GM19035 (cell line): ENCODE measurements at regions not wholly inside any gene's neighbourhood (a gene's known extent, or its start where the extent isn't known, plus 50 kb on each side); places are given as distances from the start of the nearest gene placed in this dataset.
"Not testable (repeated sequence)": the region's sequence is repeated elsewhere in the genome, so short reads cannot be mapped to it uniquely, and the experiment has no call there.

ENCODE experiments used
- ATAC-seq: cut with Tn5 transposase; IDR thresholded peaks from one replicate; pipeline ENCODE4 v1.9.1; 2021; ENCODE audit not compliant: unreplicated experiment

DNA sequence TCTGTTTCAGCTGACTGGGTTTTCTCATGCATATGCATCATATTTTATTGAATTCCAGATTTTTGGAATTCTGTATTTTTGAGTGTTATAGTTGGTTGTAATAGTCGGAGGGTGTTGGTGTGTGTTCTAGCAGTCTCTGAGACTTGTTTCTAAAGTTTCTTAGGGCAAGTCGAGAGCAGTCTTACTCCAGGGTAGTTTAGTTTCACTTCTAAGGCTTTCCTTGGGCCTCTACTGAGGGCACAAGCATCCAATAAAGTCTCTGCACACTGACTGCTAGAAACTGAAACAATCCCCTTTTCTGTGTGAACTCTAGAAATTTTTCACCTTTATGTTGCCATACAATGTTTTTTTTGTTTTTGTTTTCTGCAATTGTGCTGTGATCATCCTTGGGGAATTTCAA lies 663.7 kb upstream of the LRATD1 start:
- no peak for ATAC-seq

DNA sequence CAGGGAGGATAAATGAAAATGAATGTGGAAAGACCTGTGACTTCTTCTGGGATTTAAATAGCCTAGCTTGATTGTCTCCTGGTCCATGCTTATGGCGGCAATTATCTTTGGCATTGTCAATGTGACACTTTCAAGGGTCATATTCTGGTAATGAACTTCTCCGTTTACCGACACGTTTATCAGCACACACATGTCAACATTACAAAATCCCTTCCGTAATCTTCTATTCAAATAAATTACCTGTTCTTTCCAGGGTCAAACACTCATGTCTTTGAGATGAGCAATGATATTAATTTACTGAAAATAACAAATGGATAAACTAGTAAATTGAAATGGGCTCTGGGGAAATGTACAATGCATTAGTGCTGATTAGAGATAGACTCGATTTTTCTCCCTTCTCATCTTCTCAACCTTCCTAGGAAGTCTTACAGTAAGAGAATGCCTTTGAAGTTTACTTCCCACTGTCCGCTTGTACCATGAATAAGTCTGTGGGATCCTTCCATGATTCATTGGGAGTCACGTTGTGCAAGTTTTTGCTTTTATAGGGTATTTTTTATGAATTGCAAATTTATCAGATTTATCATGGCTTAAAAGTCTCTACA lies 646.3 kb upstream of the LRATD1 start:
- no peak for ATAC-seq

DNA sequence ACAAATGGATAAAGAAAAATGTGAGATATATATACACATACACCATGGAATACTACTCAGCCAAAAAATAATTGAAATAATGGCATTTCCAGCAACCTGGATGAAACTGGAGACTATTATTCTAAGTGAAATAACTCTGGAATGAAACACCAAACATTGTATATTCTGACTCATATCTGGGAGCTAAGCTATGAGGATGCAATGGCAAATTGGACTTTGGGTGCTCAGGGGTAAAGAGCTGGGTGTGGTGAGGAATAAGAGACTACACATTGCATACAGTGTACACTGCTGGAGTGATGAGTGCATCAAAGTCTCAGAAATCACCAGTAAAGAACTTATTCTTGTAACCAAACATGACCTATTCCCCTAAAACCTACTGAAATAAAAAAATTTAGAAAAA lies 636.0 kb upstream of the LRATD1 start:
- no peak for ATAC-seq

DNA sequence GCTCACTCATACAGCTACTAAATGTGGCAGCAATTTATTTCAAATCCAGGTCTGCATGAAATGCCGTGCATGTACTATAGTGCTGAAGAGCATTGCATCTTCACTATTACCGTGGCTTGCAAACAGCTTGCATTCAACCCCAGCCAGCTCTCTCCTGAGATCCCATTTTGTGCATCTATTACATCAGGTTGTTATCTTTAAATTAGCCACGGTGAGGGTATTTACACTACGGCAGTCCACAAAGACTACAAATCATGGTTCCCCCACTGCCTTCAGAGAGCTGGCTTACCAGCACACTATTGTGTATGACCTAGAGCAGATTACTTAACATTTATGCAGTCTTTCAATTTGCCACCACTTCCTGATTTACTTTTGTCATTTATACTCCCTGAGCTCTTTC lies 621.3 kb upstream of the LRATD1 start:
- no peak for ATAC-seq

DNA sequence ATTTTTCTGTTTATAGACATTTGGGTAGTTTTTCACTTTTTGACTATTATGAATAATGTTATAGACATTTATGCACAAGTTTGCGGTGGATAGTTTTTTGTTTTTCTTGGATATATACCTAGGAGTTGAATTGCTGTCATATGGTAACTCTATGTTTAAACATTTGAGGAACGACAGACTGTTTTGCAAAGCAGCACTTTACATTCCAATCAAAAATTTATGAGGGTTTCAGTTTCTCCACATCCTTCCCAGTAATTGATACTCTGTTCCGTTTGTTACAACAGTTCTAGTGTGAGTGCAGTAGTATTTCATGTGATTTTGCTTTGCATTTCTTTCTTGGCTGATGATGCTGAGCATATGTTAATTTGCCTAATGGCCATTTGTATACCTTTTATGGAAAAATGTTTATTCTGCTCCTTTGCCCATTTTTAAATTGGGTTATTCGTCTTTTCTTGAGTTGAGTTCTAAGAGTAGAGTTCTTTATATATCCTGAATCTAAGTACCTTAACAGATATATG lies 617.3 kb upstream of the LRATD1 start:
- no peak for ATAC-seq

DNA sequence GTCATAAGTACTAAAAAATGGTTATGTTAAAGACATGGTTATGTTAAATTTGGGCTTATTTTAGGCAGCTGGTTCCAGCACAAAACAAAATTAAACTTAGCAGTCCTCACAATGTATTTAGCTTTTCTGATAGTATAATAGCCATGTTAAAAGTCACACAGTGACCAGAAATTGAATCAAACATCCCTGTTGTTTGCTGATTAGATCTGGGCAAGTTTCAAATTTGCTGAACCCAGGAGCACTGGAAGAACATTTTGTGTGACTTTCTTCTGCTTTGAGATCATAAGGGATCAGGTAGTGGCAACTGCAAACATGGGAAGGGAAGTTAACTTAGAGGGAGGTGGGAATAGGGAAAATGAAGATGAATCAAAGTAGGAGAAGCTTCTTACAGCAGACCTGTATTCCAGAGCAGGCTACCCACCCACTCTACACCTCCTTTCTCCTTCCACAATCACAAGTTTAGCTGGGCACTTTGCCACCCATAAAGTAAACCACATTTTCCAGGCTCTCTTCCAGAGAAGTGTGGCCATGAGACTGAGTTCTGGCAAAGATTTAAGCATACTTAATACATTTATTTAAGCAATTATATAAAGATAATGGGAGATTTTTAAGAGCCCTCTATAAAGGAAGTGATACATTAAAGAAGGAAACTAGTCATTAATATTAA lies 616.1 kb upstream of the LRATD1 start:
- ATAC-seq, result no peak

DNA sequence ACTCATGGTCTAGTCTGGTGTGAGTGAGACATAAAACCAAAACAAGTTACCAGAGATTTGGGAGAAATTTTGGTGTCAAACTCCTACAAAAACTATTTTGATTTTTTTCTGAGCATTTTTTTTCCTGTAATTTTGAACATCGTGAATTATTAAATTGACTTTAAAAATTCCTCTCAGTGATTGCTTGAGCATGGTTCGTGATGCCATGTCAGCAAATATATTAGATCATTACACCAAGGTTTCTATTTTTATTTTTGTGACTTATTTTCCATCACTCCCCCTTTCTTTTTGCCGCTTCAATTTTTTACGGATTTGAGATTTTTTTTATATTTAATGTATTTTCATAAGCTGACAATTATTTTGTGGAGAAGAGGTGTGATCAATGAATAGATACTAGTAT lies 613.9 kb upstream of the LRATD1 start:
- ATAC-seq, result no peak

DNA sequence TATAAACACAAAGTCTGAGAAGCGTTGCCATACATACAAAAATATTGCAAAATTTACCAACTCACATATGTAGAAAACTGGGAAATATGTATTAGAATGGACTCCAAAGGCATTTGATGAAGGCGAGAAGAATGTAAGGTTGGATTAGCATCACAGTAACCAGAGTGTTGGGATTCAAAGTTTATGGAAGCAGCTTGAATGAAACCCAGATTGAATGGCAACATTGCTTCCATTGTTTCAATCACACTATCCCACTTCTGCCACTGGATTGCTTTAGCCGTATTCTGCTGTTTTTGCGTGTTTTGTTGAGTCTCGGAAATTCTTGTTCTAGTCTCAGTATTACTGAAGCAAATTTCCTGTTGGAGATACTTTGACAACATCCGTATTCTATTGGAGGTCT lies 609.0 kb upstream of the LRATD1 start:
- no peak for ATAC-seq

DNA sequence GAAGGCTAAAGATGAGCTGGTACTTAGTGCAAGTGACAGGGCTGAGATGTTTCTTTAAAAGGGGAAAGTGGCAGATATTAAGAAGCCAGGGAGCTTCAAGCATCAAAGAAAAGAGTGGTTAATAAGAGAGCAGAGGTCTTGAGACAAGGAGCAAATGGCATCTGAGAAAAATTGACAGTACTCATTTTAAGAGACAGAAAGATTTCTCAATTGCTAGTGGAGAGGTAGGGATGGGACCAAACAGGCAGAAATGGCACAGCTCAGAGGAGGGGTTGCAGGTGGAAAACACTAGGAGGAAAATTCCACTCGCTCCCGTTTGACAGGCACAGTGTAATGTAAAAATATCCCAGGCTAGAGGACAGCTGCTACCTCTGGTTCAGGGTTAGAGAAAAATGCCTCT lies 593.4 kb upstream of the LRATD1 start:
- ATAC-seq, result no peak

DNA sequence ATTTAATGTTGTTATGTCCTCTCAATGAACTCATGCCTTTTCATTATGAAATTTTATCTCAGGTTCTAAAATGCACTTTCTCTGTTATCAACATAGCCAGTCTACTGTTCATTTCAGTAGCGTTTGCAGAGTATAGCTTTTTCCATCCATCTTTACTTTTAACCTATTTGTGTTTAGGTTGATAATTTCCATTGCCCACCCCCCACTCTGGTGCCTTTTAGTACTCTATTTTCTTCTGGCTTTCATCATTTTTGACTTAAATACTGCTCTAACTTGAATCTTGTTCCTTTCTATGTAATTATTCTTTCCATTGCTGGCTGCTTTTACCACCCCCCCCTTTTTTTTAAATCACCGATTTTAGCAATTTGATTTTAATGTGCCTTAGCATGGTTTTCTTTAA lies 585.0 kb upstream of the LRATD1 start:
- no peak for ATAC-seq

DNA sequence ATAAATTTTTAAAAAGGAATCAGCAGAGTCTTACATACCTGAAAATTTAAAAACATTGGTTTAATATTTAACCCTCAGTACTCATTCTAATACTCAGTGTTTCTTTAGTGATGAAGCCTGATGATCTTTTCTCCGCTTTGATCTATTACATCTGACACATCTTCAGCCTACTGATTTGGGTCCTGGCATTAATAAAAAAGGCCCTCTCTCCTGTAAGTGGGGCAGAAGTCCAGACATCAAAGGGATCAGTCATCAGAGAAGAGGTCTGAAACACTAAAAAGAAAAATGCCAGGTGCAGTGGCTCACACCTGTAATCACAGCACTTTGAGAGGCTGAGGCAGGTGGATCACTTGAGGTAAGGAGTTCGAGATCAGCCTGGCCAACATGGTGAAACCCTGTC lies 581.1 kb upstream of the LRATD1 start:
- no peak for ATAC-seq

DNA sequence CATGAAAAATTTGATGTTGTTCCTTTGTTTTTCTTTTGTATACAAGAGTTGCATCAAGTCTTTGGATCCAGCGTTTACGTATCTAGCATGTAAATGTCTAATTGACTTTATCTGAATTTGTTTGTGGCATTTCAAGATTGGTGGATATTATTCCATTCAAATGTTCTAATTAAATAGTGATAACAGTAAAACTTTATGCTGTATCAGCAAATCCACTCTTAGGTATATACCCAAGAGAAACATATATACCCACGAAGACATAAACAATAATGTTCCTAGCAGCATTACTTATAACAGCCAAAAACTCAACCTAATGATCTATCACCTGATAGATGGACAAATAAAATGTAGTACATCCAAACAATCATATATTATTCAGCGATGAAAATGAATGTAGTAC lies 579.4 kb upstream of the LRATD1 start:
- no peak for ATAC-seq

DNA sequence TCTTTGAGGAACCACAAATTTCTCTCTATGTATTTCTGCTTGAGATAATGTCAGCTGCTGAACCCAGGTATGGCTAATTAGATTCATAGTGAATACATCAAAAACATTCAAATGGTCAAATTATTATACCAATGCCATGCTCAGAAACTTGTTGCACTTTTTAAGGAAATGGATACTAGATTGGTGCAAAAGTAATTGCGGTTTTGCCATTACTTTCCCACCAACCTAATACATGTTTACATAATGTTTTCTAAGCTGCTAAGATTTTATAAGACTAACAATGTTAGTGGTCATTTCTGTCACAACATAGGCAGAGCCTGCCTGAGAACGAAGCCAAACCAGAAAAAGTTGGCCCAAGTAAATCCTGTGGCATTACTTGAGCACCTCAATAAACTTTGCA lies 568.2 kb upstream of the LRATD1 start:
- no peak for ATAC-seq

DNA sequence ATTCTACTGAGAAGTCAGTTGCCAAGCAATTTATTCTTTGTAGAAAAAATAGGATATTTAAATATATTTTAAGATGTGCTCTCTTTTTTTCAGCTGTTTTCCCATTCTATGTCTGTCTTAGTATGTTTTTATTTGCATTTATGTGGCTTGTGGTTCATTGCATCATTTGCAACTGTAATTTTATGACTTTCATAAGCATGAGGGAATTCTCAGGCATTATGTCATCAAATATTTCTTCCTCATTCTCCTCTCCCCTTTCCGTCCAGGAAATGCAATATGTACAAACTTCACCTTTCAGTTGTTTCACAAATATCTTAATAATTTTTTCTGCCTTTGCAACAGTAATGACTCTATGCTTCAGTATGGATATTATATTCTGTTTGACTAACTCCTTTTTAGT lies 560.2 kb upstream of the LRATD1 start:
- no peak for ATAC-seq

DNA sequence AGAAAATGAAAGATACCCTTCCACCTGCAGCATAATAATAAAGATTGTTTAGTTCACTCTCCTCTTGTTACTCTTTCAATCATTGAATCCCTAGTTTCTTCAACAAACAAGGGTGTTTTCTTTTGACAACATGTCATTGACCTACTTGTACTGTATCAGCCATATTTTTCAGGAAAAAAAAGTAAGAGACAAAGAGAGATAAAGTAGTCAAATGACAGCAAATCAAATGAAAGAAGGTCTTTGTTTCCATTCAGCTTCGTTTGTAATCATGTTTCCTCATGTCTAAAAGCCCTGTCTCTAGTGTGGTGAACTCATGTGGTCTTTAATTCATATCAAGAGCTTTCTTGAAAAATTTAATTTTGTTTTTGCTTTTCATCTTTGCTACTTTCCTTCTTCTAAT lies 557.8 kb upstream of the LRATD1 start:
- no peak for ATAC-seq

DNA sequence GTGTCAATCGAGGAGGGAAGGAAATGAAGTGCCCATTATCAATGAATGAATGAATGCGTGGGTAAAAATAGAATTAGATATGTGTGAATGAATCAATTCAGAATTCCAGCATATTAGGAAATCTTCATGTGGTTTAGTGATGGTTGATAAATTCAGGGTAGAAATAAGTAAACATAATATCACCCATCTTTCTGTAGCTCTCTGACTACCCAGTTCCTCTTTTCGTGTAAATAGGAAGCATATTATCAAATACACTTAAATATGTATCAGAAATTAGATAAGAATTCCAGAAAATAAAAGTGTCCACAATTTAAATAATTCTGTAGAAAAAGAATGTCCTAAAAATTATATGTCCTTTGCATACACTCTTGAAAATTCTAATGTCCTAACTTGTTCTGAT lies 552.9 kb upstream of the LRATD1 start:
- no peak for ATAC-seq

DNA sequence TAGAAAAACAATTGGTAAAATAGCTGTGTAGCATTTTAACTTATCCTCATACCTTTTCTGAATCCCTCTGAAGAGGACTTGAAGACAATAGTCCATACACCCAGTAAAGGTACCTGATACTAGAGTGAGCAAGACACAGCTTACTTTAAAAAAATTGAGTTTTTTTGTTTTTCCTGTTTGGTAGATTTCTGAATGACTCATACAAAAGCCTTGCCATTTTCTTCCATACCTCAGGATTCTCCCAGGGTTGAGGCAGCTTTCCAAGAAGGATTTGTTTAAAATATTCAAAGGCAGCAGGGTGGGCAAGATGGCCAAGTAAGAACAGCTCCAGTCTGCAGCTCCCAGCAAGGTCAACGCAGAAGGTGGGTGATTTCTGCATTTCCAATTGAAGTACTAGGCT lies 551.0 kb upstream of the LRATD1 start:
- ATAC-seq, result no peak

DNA sequence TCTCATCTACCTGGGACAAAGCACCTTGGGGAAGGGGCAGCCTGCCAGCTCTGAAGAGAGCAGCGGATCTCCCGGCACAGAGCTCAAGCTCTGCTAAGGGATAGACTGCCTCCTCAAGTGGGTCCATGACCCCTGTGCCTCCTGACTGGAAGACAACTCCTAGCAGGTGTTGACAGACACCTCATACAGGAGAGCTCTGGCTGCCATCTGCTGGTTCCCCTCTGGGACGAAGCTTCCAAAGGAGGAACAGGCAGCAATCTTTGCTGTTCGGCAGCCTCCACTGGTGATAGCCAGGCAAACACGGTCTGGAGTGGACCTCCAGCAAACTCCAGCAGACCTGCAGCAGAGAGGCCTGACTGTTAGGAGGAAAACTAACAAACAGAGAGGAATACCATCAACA lies 549.9 kb upstream of the LRATD1 start:
- no peak for ATAC-seq

DNA sequence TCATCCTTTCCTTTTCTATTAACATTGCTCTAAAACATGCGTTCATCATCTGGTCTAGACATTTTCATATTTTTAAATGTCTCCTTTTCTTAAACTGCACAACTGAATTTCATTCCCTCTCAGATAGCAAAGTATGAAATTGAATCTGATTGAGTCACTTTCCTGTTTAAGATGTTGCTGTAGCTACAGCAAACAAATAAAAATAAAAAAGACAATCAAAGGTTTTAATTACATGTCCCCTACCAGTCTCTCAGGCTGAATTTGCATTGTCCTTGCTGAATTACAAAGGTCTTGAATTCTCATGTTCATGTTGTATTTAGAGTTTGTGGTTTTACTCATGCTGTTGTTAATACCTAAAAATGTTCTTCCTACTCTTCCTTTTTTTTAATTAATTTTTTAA lies 537.9 kb upstream of the LRATD1 start:
- no peak for ATAC-seq

DNA sequence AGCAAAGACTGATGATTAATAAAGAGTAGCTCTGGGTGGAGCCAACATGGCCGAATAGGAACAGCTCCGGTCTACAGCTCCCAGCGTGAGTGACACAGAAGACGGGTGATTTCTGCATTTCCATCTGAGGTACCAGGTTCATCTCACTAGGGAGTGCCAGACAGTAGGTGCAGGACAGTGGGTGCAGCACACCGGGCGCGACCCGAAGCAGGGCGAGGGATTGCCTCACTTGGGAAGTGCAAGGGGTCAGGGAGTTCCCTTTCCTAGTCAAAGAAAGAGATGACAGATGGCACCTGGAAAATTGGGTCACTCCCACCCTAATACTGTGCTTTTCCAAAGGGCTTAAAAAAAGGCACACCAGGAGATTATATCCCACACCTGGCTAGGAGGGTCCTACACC lies 533.4 kb upstream of the LRATD1 start:
- not testable (repeated sequence) for ATAC-seq

DNA sequence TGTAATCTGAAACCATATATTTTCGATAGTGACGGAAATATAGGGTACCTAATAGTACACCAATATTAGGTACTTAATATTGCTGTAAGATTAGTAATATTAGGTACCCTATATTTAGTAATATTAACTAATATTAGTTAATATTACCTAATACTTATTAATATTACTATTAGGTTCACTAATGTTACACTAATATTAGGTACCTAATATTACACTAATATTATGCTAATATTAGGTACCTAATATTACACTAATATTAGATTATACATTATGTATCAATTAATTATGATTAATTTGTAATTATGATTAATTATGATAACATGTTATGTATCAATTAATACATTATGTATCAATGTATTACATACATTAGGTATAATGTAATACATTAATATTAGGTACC lies 518.2 kb upstream of the LRATD1 start:
- ATAC-seq, result no peak

DNA sequence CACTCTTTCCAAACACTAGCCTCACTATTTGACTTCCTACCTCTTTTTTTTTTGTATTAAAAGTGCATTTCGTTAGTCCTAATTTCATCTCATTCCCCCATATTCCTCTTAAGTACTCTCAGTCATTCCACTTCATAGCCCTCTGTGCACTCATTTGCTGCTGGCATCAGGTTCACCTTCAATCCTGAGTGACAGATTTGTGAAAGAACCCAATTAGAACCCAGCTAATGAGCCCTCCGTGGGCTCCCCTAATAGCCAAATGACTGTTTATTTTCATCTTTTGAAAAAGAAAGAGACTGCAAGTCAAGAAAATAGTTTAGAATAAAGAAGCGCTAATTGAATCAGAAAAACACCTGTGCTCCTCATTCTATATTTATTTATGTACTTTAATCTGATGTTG lies 512.1 kb upstream of the LRATD1 start:
- ATAC-seq, result no peak
